Thyroid gland (tissue), 4 donors: ENCODE measurements at regions not wholly inside any gene's neighbourhood (a gene's known extent, or its start where the extent isn't known, plus 50 kb on each side); places are given as distances from the start of the nearest gene placed in this dataset.

Experiments used
- DNase-seq, 2 donors: peaks; one replicate each; pipeline ENCODE4 v3.0.0-alpha.2; 2019
- H3K27ac ChIP-seq, 3 donors: fragments of 200-600 bp; sonication (generic); 1 replicate in 2 of 3; 2 replicates in 1 of 3; pipeline ENCODE4 v1.5.1; 2016 to 2019; ENCODE audit warnings: mild to moderate bottlenecking in 1 of 3, moderate library complexity in 1 of 3
- H3K27me3 ChIP-seq: fragments of 200-600 bp; sonication (generic); one replicate; pipeline ENCODE4 v1.5.1; 2019
- H3K36me3 ChIP-seq, 2 donors: fragments of 200-600 bp; sonication (generic); one replicate each; pipeline ENCODE4 v1.5.1; 2016 to 2019
- H3K4me1 ChIP-seq, 2 donors: fragments of 200-600 bp; sonication (generic); one replicate each; pipeline ENCODE4 v1.5.1; 2017 to 2019
- H3K4me3 ChIP-seq, 3 donors: fragments of 200-600 bp; sonication (generic); replicated peaks in 1 of 3; 1 replicate in 2 of 3; 2 replicates in 1 of 3; pipeline ENCODE4 v1.5.1; 2016; ENCODE audit warnings: mild to moderate bottlenecking in 1 of 3
- H3K9me3 ChIP-seq: fragments of 200-600 bp; sonication (generic); one replicate; pipeline ENCODE4 v1.5.1; 2017
- POLR2A ChIP-seq, 2 donors: fragments of 450-650 bp; IDR thresholded peaks; one replicate each; pipeline ENCODE4 v1.6.1; 2017; ENCODE audit warnings: antibody characterized with exemption in 2 of 2, mild to moderate bottlenecking in 2 of 2, moderate library complexity in 1 of 2
- WGBS, 2 donors: methylation state at CpG; one replicate each; pipeline ENCODE4 v1.1.5; 2017; 5-methylcytosine and 5-hydroxymethylcytosine counted together
- intact Hi-C: fragments of 100-400 bp; cut with DNase I; formaldehyde crosslinking; loops from one replicate; pipeline ENCODE4 v1.15.1; 2023
- TF ChIP-seq, protein P1 (sequence below), 6 experiments: fragments of 200-600 bp in 3 of 6; fragments of 450-650 bp in 3 of 6; sonication (generic) in 3 of 6; IDR thresholded peaks; one replicate each; pipeline ENCODE4 v1.5.1; 2016 to 2019; ENCODE audit warnings: antibody characterized with exemption in 6 of 6, mild to moderate bottlenecking in 2 of 6, inconsistent platforms in 1 of 6, moderate library complexity in 1 of 6

DNA sequence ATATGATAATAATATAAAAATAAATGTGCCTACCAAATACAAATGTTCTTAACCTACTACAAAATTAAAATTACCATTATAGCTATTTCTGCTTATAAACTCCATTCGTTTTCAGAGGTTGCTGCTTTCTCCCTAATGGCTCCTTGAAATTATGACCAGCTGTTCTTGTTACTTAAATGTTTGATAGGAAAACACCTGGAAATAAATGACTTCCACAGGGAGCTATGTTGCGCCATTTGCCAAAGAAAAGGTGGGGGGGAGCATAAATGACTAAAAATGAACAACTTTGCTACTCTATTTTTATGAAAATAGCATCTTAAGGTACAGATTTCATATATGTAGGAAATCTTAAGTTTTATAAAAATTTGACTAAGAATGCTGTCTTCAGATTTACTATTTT lies 157.5 kb upstream of the MON1B start:
- Histone ChIP-seq H3K27ac (no peak overlapping the region), H3K36me3 (no peaks in the 10 kb centered on the region), H3K27me3 (no peaks in the 10 kb centered on the region), H3K4me3 (no peak overlapping the region), H3K4me1 (no peaks in the 10 kb centered on the region), H3K9me3 (no peaks in the 10 kb centered on the region)
- TF ChIP-seq, protein P1, sequence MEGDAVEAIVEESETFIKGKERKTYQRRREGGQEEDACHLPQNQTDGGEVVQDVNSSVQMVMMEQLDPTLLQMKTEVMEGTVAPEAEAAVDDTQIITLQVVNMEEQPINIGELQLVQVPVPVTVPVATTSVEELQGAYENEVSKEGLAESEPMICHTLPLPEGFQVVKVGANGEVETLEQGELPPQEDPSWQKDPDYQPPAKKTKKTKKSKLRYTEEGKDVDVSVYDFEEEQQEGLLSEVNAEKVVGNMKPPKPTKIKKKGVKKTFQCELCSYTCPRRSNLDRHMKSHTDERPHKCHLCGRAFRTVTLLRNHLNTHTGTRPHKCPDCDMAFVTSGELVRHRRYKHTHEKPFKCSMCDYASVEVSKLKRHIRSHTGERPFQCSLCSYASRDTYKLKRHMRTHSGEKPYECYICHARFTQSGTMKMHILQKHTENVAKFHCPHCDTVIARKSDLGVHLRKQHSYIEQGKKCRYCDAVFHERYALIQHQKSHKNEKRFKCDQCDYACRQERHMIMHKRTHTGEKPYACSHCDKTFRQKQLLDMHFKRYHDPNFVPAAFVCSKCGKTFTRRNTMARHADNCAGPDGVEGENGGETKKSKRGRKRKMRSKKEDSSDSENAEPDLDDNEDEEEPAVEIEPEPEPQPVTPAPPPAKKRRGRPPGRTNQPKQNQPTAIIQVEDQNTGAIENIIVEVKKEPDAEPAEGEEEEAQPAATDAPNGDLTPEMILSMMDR (IDR thresholded peaks at IDR 0.05), result no peak
- no peak for TF ChIP-seq POLR2A (IDR thresholded peaks at IDR 0.05)
- intact Hi-C loops, result no loop called here
- DNase-seq, result no peak
- WGBS, 2 donors, result 76 to 92% methylated on average over 2 of the region's 2 CpGs

DNA sequence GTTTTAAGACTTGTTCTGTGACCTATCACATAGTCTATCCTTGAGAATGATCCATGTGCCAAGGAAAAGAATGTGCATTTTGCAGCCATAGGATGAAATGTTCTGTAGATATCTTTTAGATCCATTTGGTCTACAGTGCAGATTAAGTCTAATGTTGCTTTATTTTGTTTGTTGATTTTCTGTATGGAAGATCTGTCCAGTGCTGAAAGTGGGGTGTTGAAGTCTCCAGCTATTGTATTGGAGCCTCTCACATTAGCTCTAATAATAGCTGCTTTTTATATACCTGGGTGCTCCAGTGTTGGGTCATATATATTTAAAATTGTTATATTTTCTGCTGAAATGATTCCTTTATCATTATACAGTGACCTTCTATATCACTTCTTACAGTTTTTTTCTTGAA lies 155.6 kb upstream of the MON1B start:
- H3K36me3 ChIP-seq, result no peaks in the 10 kb centered on the region
- no peak overlapping the region for H3K27ac ChIP-seq
- H3K4me1 ChIP-seq, result no peaks in the 10 kb centered on the region
- intact Hi-C loops, result no loop called here
- no peak for DNase-seq
- H3K27me3 ChIP-seq, result no peaks in the 10 kb centered on the region
- H3K4me3 ChIP-seq, result no peak overlapping the region
- no peaks in the 10 kb centered on the region for H3K9me3 ChIP-seq
- no peak for TF ChIP-seq POLR2A (IDR thresholded peaks at IDR 0.05)

DNA sequence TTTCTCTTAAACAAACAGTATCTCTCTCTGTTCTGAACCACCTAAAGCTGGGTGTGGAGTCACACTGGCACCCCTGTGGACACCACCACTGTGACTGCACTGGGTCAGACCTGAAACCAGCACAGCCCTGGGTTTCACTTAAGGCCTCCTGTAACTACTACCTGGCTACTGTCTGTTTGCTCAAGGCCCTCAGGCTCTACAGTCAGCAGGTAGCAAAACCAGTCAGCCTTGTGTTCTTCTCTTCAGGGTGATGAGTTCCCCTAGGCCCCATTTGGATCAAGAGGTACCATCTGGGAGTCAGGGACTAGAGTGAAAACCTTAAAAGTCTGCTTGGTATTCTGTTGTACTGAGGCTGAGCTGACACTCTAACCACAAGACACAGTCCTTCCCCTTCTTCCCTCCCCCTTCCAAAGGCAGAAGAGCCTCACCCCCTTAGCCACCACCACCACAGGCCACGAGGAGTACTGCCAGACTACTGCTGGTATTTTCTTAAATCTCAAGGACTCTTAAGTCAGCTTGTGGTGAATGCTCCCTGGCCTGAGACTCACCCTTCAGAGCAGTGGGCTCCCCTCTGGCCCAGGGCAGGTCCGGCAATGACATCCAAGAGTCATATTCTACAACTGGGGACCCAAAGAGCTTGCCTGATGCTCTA lies 153.2 kb upstream of the MON1B start:
- no peak for TF ChIP-seq POLR2A (IDR thresholded peaks at IDR 0.05)
- TF ChIP-seq, protein P1 (IDR thresholded peaks at IDR 0.05), result no peak
- Histone ChIP-seq H3K27me3 (no peaks in the 10 kb centered on the region), H3K9me3 (no peaks in the 10 kb centered on the region), H3K27ac (no peak overlapping the region), H3K4me3 (no peak overlapping the region), H3K4me1 (no peaks in the 10 kb centered on the region), H3K36me3 (no peaks in the 10 kb centered on the region)
- no peak for DNase-seq
- WGBS, 2 donors, result 51 to 89% methylated on average over 1 to 2 of the region's 2 CpGs
- intact Hi-C loops, result no loop called here

DNA sequence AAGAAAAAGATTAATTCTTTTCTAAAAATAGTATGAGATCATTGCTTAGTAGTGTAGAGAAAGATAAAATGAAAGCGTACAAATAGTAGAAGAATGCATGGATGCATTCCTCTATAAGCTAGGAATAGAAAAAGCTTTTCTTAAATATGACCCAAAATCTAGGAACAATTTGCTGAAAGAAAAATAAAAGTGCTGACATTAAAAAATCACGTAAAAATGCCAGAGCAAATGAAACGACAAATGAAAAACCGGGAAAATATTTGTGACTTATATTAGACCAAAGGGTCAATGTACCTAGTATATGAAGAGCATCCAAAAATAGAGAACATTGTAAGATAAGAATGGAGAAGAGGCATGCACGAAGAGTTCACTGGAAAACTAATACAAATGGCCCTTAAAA lies 149.5 kb upstream of the MON1B start:
- no peaks in the 10 kb centered on the region for H3K9me3 ChIP-seq
- DNase-seq, result no peak
- no peak overlapping the region for H3K4me3 ChIP-seq
- H3K27me3 ChIP-seq, result no peaks in the 10 kb centered on the region
- no peak overlapping the region for H3K27ac ChIP-seq
- TF ChIP-seq, protein P1 (IDR thresholded peaks at IDR 0.05), result no peak
- 78 to 80% methylated on average over 5 of the region's 5 CpGs for WGBS, 2 donors
- H3K36me3 ChIP-seq, result no peaks in the 10 kb centered on the region
- H3K4me1 ChIP-seq, result no peaks in the 10 kb centered on the region
- intact Hi-C loops, result no loop called here

DNA sequence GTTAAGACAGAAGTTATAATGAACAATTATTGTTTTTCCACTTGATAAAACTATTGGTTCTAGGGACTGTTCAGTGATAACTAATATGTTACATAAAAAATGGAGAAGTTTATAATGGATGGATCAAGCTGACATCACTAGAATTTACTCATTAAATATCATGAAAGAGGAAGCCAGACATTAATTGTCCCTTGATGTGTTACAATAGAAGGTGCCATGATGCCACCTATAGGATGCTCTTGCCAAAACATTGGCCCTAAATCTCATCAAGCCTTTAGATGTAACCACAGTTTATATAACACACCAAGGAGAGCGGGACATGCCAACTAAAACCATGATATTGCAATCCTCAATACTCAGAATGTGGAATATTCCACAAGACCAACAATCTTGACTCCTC lies 147.9 kb upstream of the MON1B start:
- TF ChIP-seq, protein P1 (IDR thresholded peaks at IDR 0.05), result no peak
- TF ChIP-seq POLR2A (IDR thresholded peaks at IDR 0.05), result no peak
- Histone ChIP-seq H3K27ac (no peak overlapping the region), H3K36me3 (no peaks in the 10 kb centered on the region), H3K4me1 (no peaks in the 10 kb centered on the region), H3K27me3 (no peaks in the 10 kb centered on the region), H3K9me3 (no peaks in the 10 kb centered on the region), H3K4me3 (no peak overlapping the region)
- no peak for DNase-seq
- intact Hi-C loops, result no loop called here
- WGBS, 2 donors, result 88 to 97% methylated on average over 1 of the region's 1 CpG

DNA sequence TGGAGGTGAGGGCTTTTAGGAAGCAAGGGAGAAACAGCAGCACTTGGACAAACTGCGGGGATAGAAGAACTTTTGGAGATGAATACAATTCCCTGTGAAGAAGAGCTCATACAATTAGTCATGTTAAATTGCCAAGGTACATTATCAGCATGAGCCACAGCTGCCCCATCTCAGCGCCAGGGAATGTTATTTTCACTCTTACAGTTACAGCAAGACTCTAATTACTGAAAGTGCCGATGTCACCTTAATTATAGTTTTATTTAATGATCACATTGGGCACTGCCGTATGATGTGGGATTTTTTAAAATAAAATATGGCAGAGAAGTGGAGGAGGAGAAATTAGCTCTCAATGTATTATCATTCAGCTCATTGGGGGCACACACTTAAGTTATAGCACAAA lies 144.8 kb upstream of the MON1B start:
- no peak for DNase-seq
- no peak overlapping the region for H3K27ac ChIP-seq
- H3K4me1 ChIP-seq, result no peaks in the 10 kb centered on the region
- no peak overlapping the region for H3K4me3 ChIP-seq
- H3K9me3 ChIP-seq, result no peaks in the 10 kb centered on the region
- TF ChIP-seq, protein P1 (IDR thresholded peaks at IDR 0.05), result no peak
- TF ChIP-seq POLR2A (IDR thresholded peaks at IDR 0.05), result no peak
- H3K36me3 ChIP-seq, result no peaks in the 10 kb centered on the region
- intact Hi-C loops, result no loop called here
- WGBS, 2 donors, result 94 to 96% methylated on average over 4 of the region's 4 CpGs
- H3K27me3 ChIP-seq, result no peaks in the 10 kb centered on the region
